Effector memory CD8-positive, alpha-beta T cell (primary cell): ENCODE measurements at regions not wholly inside any gene's neighbourhood (a gene's known extent, or its start where the extent isn't known, plus 50 kb on each side); places are given as distances from the start of the nearest gene placed in this dataset.

Experiments
- ATAC-seq: fragments of 150-1000 bp; cut with Tn5 transposase; replicated peaks from 2 replicates; pipeline ENCODE4 v1.10.0; 2021; ENCODE audit warnings: mild to moderate bottlenecking, moderate library complexity
- DNase-seq, 3 experiments: peaks; one replicate each; pipeline ENCODE4 v3.0.0; 2021
- H3K27ac Mint-ChIP-seq, 2 donors: one replicate each; pipeline ENCODE4 v1.8.0; 2022; ENCODE audit warnings: mild to moderate bottlenecking in 2 of 2, mixed read lengths in 2 of 2, moderate library complexity in 2 of 2
- H3K27me3 Mint-ChIP-seq, 2 donors: one replicate each; pipeline ENCODE4 v1.8.0; 2022; ENCODE audit warnings: mixed read lengths in 2 of 2
- H3K36me3 Mint-ChIP-seq: one replicate; pipeline ENCODE4 v1.8.0; 2022; ENCODE audit warnings: mild to moderate bottlenecking, moderate library complexity, mixed read lengths; ENCODE audit not compliant: insufficient read depth
- H3K4me1 Mint-ChIP-seq, 2 donors: one replicate each; pipeline ENCODE4 v1.8.0; 2022; ENCODE audit warnings: low read depth in 2 of 2, mixed read lengths in 2 of 2
- H3K4me3 Mint-ChIP-seq, 2 donors: one replicate each; pipeline ENCODE4 v1.8.0; 2022; ENCODE audit warnings: mild to moderate bottlenecking in 2 of 2, mixed read lengths in 2 of 2, moderate library complexity in 2 of 2
- H3K9me3 Mint-ChIP-seq, 2 donors: one replicate each; pipeline ENCODE4 v1.8.0; 2022; ENCODE audit warnings: mixed read lengths in 2 of 2

DNA sequence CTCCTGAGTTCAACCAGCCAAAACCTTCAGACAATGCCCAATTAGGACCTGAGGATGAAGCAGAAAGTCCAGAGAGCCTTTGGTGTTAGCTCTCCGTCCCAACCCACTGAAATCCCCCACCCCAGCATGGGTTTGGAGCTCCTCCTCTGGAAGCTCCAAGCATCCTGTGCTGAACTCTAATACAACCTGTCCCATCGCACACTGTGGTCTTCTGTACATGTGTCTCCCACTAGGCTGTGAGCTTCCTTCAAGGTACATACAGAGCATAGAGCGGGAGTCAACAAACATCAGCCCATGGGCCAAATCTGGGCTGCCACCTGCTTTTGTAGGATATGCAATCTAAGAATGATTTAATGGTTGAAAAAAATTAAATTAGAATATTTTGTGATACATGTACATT, 166.5 kb downstream of the LSM5 start:
- no peak overlapping the region for H3K4me3 Mint-ChIP-seq
- peaks cover 0 to 2% of the 10 kb centered on the region in 2 donors for H3K4me1 Mint-ChIP-seq
- H3K27ac Mint-ChIP-seq = no peak overlapping the region
- ATAC-seq (no peak), DNase-seq (no peak)
- peaks cover 18 to 31% of the 10 kb centered on the region in 2 donors for H3K27me3 Mint-ChIP-seq
- H3K9me3 Mint-ChIP-seq = no peaks in the 10 kb centered on the region
- H3K36me3 Mint-ChIP-seq = peaks cover 2% of the 10 kb centered on the region

GRCh38 chr7:32319012-32319382, 171.2 kb downstream of the LSM5 start:
- Mint-ChIP-seq H3K36me3 (peaks cover 2% of the 10 kb centered on the region), H3K27ac (no peak overlapping the region), H3K27me3 (peaks cover 18 to 40% of the 10 kb centered on the region in 2 donors), H3K9me3 (no peaks in the 10 kb centered on the region), H3K4me3 (no peak overlapping the region), H3K4me1 (peaks cover 0 to 2% of the 10 kb centered on the region in 2 donors)
- ATAC-seq (no peak), DNase-seq (no peak)

GRCh38 chr7:32318300-32319011, 171.7 kb downstream of the LSM5 start:
- Mint-ChIP-seq H3K9me3 (no peaks in the 10 kb centered on the region), H3K27ac (no peak overlapping the region), H3K36me3 (peaks cover 2% of the 10 kb centered on the region), H3K27me3 (peaks cover 18 to 40% of the 10 kb centered on the region in 2 donors), H3K4me3 (no peak overlapping the region), H3K4me1 (peaks cover 0 to 2% of the 10 kb centered on the region in 2 donors)
- DNase-seq (no peak), ATAC-seq (no peak)

- Mint-ChIP-seq H3K4me3 (no peak overlapping the region), H3K27me3 (peaks cover 18 to 38% of the 10 kb centered on the region in 2 donors), H3K36me3 (no peaks in the 10 kb centered on the region), H3K4me1 (peaks cover 0 to 2% of the 10 kb centered on the region in 2 donors), H3K9me3 (no peaks in the 10 kb centered on the region), H3K27ac (no peak overlapping the region)
- no peak for DNase-seq
- ATAC-seq = no peak
These were observed 173.3 kb downstream of the LSM5 start for GRCh38 chr7:32316839-32317238.

GRCh38 chr7:32314761-32315160, 175.4 kb downstream of the LSM5 start:
- ATAC-seq (no peak), DNase-seq (no peak)
- no peaks in the 10 kb centered on the region for H3K36me3 Mint-ChIP-seq
- no peak overlapping the region for H3K4me3 Mint-ChIP-seq
- no peaks in the 10 kb centered on the region for H3K9me3 Mint-ChIP-seq
- peaks cover 0 to 19% of the 10 kb centered on the region in 2 donors for H3K27me3 Mint-ChIP-seq
- H3K4me1 Mint-ChIP-seq = peaks cover 0 to 2% of the 10 kb centered on the region in 2 donors
- no peak overlapping the region for H3K27ac Mint-ChIP-seq

GRCh38 chr7:32301427-32301826, 188.8 kb downstream of the LSM5 start:
- no peak for DNase-seq
- ATAC-seq = no peak
- Mint-ChIP-seq H3K27ac (no peak overlapping the region), H3K27me3 (peaks cover 40 to 53% of the 10 kb centered on the region in 2 donors), H3K9me3 (peaks cover 0 to 6% of the 10 kb centered on the region in 2 donors), H3K4me1 (peaks cover 0 to 5% of the 10 kb centered on the region in 2 donors), H3K36me3 (no peaks in the 10 kb centered on the region), H3K4me3 (no peak overlapping the region)

- no peak for ATAC-seq
- peaks cover 39 to 47% of the 10 kb centered on the region in 2 donors for H3K27me3 Mint-ChIP-seq
- DNase-seq = no peak
- H3K4me1 Mint-ChIP-seq = peaks cover 0 to 5% of the 10 kb centered on the region in 2 donors
- H3K9me3 Mint-ChIP-seq = peaks cover 0 to 6% of the 10 kb centered on the region in 2 donors
- no peak overlapping the region for H3K4me3 Mint-ChIP-seq
- H3K27ac Mint-ChIP-seq = no peak overlapping the region
- no peaks in the 10 kb centered on the region for H3K36me3 Mint-ChIP-seq
These were observed 191.0 kb downstream of the LSM5 start for GRCh38 chr7:32299133-32299702.

DNA sequence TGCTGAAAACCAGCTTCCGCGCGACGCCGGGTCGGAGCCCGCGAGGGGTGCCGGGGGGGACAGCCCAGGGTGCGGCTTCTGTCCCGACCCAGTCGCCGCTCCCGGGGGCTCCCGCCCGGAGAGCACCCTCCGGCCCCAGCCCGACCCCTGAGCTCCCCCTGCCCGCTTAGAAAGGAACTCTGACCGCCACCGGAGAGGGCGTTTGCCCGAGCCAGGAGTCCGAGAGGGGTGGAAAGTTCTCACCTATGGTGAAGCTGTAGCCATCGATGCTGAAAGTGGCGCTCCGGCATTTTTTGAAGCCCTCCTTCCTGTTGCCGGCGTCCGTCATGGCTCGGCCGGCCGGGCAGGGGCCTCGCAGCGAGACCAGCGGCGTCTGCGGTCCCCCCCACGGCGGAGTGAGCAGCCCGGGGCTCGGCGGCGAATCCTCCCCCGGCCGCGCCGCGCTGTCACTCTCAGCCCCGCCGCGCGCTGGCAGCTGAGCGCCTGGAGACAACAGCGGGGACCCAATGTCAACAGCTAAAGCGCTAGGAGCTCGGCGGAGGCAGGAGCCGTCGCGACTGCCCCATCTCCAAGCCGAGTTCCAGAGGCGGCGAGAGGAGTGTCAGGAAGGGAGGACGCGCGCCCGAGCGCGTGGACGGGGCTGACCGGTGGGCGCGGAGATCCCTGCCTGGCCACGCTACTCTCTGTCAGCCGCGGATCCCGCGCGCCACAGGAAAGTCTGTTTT, 191.6 kb downstream of the LSM5 start:
- Mint-ChIP-seq H3K27ac (no peak overlapping the region), H3K27me3 (peaks cover 39 to 47% of the 10 kb centered on the region in 2 donors), H3K36me3 (no peaks in the 10 kb centered on the region), H3K4me3 (no peak overlapping the region), H3K4me1 (peaks cover 0 to 5% of the 10 kb centered on the region in 2 donors), H3K9me3 (peaks cover 0 to 6% of the 10 kb centered on the region in 2 donors)
- ATAC-seq (no peak), DNase-seq (no peak)

GRCh38 chr7:32293833-32294232, 196.3 kb downstream of the LSM5 start:
- Mint-ChIP-seq H3K27ac (no peak overlapping the region), H3K4me3 (no peak overlapping the region), H3K27me3 (peaks cover 31 to 35% of the 10 kb centered on the region in 2 donors), H3K4me1 (peaks cover 0 to under 1% of the 10 kb centered on the region in 2 donors), H3K36me3 (no peaks in the 10 kb centered on the region), H3K9me3 (peaks cover 5 to 6% of the 10 kb centered on the region in 2 donors)
- DNase-seq (no peak), ATAC-seq (no peak)

- DNase-seq (no peak), ATAC-seq (no peak)
- no peak overlapping the region for H3K4me3 Mint-ChIP-seq
- no peaks in the 10 kb centered on the region for H3K4me1 Mint-ChIP-seq
- peaks cover 4 to 15% of the 10 kb centered on the region in 2 donors for H3K27me3 Mint-ChIP-seq
- no peak overlapping the region for H3K27ac Mint-ChIP-seq
- H3K36me3 Mint-ChIP-seq = no peaks in the 10 kb centered on the region
- peaks cover 0 to 6% of the 10 kb centered on the region in 2 donors for H3K9me3 Mint-ChIP-seq
These were observed 200.3 kb downstream of the LSM5 start for GRCh38 chr7:32289651-32290414.

DNA sequence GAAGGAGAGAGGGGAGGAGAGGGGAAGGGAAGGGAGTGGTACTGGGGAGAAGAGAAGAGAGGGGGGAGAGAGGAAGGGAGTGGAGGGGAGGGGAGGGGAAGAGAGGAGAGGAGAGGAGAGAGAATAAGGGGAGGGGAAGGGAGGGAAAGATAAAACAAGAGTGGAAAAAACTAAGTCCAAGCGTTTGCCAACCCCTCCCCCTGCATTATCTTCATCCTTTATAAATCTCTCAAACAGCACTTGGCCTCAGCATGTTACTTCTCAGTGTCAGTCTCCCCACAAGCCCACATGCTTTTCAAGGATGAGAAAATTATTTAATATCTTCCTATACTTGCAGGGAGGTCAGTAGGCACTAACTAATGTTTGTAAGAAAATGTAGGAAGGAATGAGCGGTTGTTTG, 204.5 kb downstream of the LSM5 start:
- H3K4me1 Mint-ChIP-seq = no peaks in the 10 kb centered on the region
- peaks cover 0 to 6% of the 10 kb centered on the region in 2 donors for H3K27me3 Mint-ChIP-seq
- no peak overlapping the region for H3K27ac Mint-ChIP-seq
- ATAC-seq (no peak), DNase-seq (no peak)
- no peak overlapping the region for H3K4me3 Mint-ChIP-seq
- H3K9me3 Mint-ChIP-seq = peaks cover 0 to 6% of the 10 kb centered on the region in 2 donors
- H3K36me3 Mint-ChIP-seq = no peaks in the 10 kb centered on the region

GRCh38 chr7:32283546-32283945, 206.6 kb downstream of the LSM5 start:
- Mint-ChIP-seq H3K4me1 (no peaks in the 10 kb centered on the region), H3K4me3 (no peak overlapping the region), H3K27ac (no peak overlapping the region), H3K27me3 (peaks cover 0 to 6% of the 10 kb centered on the region in 2 donors), H3K36me3 (no peaks in the 10 kb centered on the region), H3K9me3 (no peaks in the 10 kb centered on the region)
- no peak for DNase-seq
- ATAC-seq = no peak

- Mint-ChIP-seq H3K36me3 (no peaks in the 10 kb centered on the region), H3K4me3 (no peak overlapping the region), H3K27ac (no peak overlapping the region), H3K27me3 (no peaks in the 10 kb centered on the region), H3K9me3 (no peaks in the 10 kb centered on the region), H3K4me1 (no peaks in the 10 kb centered on the region)
- no peak for DNase-seq
- ATAC-seq = no peak
These were observed 209.3 kb upstream of the PDE1C start for GRCh38 chr7:32279500-32279899.
